ENCODE measurements at regions not wholly inside any gene's neighbourhood (a gene's known extent, or its start where the extent isn't known, plus 50 kb on each side); places are given as distances from the start of the nearest gene placed in this dataset.

DNA sequence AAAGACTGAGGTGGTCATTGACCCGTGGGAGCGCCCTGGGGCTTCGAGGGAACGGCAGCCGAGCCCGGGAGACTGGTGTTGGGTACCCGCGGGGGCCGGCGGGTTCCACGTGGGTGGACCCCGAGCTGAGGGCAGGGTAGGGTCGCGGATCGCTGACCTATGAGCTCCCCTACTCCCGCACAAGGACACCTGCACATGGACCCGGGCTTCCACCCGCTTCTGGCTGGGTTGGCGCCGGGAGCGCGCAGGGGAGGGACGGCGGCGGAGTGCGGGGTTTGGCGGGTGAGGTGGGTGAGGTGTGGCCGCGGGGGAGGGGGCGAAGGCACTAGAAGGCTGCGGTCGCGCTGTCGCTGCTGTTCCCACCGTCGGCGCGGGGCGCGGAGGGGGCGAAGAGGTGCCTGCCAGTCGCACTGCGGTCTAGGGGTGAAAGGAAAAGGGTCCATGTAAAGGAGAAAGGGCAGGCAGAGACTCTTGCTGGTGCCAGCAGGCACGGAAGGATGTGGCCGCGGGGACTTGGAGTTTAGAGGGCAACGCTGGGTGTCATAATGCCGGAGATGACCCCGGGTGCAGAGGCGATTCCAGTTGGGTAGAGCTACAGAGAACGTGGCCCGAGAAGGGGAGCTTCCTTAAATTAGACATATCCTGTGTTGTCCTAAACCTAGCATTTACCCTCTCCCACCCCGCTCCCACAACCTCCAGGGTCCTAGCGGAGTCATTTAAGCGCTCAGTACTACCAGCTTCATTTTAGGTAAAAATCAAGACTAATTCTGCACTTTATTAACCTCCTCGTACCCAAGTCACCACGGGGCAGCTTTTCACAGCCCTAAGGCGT, 245.9 kb upstream of the TOPAZ1 start:
- Histone ChIP-seq H2AFZ (ENCODE audit: low read depth, low read length) (peak overlapping the region; percentile 37), H3K4me2 (ENCODE audit: low read length) (peak overlapping the region; percentile 60), H3K27me3 (ENCODE audit: insufficient read depth, low read depth, low read length) (peaks cover 75% of the 10 kb centered on the region), H3K9ac (ENCODE audit: low read length) (peak overlapping the region; percentile 64), H3K79me2 (replicated peaks; ENCODE audit: insufficient read depth, low read length) (no peaks in the 10 kb centered on the region), H4K20me1 (ENCODE audit: insufficient read depth) (no peaks in the 10 kb centered on the region), H3K36me3 (ENCODE audit: insufficient read depth, low read length) (no peaks in the 10 kb centered on the region), H3F3A (ENCODE audit: insufficient read depth, low read length, poor library complexity, severe bottlenecking) (no peaks in the 10 kb centered on the region), H3K4me3 (ENCODE audit: low read length) (peak overlapping the region; percentile 76), H3K9me2 (ENCODE audit: insufficient read depth, low read length) (no peaks in the 10 kb centered on the region), H3K27ac (ENCODE audit: low read length) (no peak overlapping the region), H3K9me3 (ENCODE audit: low read length) (peaks cover 8% of the 10 kb centered on the region)
- TF ChIP-seq EZH2 (IDR thresholded peaks at IDR 0.05; ENCODE audit: borderline replicate concordance, insufficient read depth, low read length, poor library complexity, severe bottlenecking) (no peak), MXI1 (conservative IDR thresholded peaks at IDR 0.05; ENCODE audit: poor library complexity, severe bottlenecking) (no peak), TAF1 (IDR thresholded peaks at IDR 0.05; ENCODE audit: low read depth) (no peak), EP300 (conservative IDR thresholded peaks at IDR 0.05; ENCODE audit: poor library complexity, severe bottlenecking) (no peak), POLR2AphosphoS5 (IDR thresholded peaks at IDR 0.05) (no peak), REST (IDR thresholded peaks at IDR 0.05; ENCODE audit: borderline replicate concordance) (no peak), RAD21 (conservative IDR thresholded peaks at IDR 0.05) (no peak)
- TF ChIP-seq, protein P1, sequence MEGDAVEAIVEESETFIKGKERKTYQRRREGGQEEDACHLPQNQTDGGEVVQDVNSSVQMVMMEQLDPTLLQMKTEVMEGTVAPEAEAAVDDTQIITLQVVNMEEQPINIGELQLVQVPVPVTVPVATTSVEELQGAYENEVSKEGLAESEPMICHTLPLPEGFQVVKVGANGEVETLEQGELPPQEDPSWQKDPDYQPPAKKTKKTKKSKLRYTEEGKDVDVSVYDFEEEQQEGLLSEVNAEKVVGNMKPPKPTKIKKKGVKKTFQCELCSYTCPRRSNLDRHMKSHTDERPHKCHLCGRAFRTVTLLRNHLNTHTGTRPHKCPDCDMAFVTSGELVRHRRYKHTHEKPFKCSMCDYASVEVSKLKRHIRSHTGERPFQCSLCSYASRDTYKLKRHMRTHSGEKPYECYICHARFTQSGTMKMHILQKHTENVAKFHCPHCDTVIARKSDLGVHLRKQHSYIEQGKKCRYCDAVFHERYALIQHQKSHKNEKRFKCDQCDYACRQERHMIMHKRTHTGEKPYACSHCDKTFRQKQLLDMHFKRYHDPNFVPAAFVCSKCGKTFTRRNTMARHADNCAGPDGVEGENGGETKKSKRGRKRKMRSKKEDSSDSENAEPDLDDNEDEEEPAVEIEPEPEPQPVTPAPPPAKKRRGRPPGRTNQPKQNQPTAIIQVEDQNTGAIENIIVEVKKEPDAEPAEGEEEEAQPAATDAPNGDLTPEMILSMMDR (IDR thresholded peaks at IDR 0.05; ENCODE audit: poor library complexity, severe bottlenecking): no peak

DNA sequence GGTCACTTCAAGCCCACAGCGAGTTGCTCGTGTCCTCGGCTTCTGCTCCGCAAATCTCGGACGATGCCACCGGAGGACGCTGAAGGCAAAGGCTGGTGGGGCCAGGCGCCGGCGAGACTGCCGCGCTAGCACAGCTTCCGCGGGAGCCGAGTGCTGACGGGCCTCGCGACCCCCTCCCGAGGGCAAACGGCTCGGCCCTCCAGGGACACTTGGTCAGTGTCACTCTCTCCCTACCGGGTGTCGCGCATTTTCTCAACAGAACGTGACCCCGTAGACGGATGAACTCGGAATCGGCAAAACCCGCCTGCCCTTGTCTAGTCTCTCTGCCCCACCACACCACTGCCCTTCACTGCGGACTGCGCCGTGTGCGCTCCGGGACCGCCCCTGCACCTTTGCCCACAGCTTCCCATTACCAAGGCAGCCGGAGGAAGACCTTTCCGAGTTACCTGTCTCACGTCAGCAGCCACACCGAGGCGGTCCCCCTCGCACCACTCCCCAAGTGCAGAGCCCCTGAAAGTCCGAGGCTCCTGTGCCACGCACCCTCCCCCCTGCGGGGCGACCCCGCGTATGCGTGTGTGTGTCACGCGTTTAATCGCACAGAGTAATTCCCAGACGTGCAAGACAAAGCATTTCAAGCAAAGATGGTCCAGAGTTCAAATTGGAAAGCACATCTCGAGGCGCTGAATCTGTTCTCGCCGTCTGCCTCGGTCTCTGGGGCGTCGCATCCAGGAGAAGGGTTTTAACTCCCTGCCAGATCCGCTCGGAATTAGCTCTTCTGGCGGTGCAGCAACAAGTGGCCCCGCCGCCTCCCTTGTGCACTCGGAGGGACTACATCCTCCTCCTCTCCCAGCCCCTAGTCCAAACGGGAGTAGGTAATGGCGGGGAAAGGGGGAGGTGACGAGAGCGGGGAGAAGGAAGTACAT, 245.0 kb upstream of the TOPAZ1 start:
- Histone ChIP-seq H3K36me3 (ENCODE audit: insufficient read depth, low read length) (no peaks in the 10 kb centered on the region), H3K9me2 (ENCODE audit: insufficient read depth, low read length) (no peaks in the 10 kb centered on the region), H3K4me3 (ENCODE audit: low read length) (peak overlapping the region; percentile 76), H4K20me1 (ENCODE audit: insufficient read depth) (no peaks in the 10 kb centered on the region), H3K9me3 (ENCODE audit: low read length) (peaks cover 4% of the 10 kb centered on the region), H3K9ac (ENCODE audit: low read length) (peak overlapping the region; percentile 64), H3K4me2 (ENCODE audit: low read length) (peak overlapping the region; percentile 65), H3K79me2 (replicated peaks; ENCODE audit: insufficient read depth, low read length) (no peaks in the 10 kb centered on the region), H3F3A (ENCODE audit: insufficient read depth, low read length, poor library complexity, severe bottlenecking) (no peaks in the 10 kb centered on the region), H2AFZ (ENCODE audit: low read depth, low read length) (no peak overlapping the region), H3K27me3 (ENCODE audit: insufficient read depth, low read depth, low read length) (peaks cover 82% of the 10 kb centered on the region), H3K27ac (ENCODE audit: low read length) (no peak overlapping the region)
- TF ChIP-seq REST (IDR thresholded peaks at IDR 0.05; ENCODE audit: borderline replicate concordance) (no peak), EP300 (conservative IDR thresholded peaks at IDR 0.05; ENCODE audit: poor library complexity, severe bottlenecking) (no peak), RAD21 (conservative IDR thresholded peaks at IDR 0.05) (peak; percentile 73), MXI1 (conservative IDR thresholded peaks at IDR 0.05; ENCODE audit: poor library complexity, severe bottlenecking) (no peak), POLR2AphosphoS5 (IDR thresholded peaks at IDR 0.05) (peak; percentile 53), TAF1 (IDR thresholded peaks at IDR 0.05; ENCODE audit: low read depth) (no peak), EZH2 (IDR thresholded peaks at IDR 0.05; ENCODE audit: borderline replicate concordance, insufficient read depth, low read length, poor library complexity, severe bottlenecking) (no peak), SMC3 (conservative IDR thresholded peaks at IDR 0.05; ENCODE audit: poor library complexity) (peak; percentile 72)
- TF ChIP-seq, protein P1 (IDR thresholded peaks at IDR 0.05; ENCODE audit: poor library complexity, severe bottlenecking): peak; percentile 64

Measured in neural cell (in vitro differentiated cells).